Astrocyte of the spinal cord (primary cell): ENCODE measurements at regions not wholly inside any gene's neighbourhood (a gene's known extent, or its start where the extent isn't known, plus 50 kb on each side); places are given as distances from the start of the nearest gene placed in this dataset.

Source experiments
- DNase-seq: peaks from one replicate; pipeline ENCODE4 v3.0.0; 2011; ENCODE audit warnings: low read depth, low spot score
- H3K4me3 ChIP-seq: 2 replicates; pipeline ENCODE4 v1.5.1; 2011; ENCODE audit warnings: low read depth, mild to moderate bottlenecking, low read length, moderate library complexity
- CTCF ChIP-seq: IDR thresholded peaks from 2 replicates; pipeline ENCODE4 v1.5.1; 2012; ENCODE audit warnings: low read depth, mild to moderate bottlenecking, low read length, inconsistent platforms
- in situ Hi-C: cut with HindIII; loops from 2 replicates; pipeline ENCODE4 v1.10.0; 2017; ENCODE audit warnings: low sequenced_read_pairs

GRCh38 chr4:151833174-151833573 lies 72.4 kb upstream of the GATB start:
- H3K4me3 ChIP-seq, result no peak overlapping the region
- no peak for DNase-seq
- in situ Hi-C loops, result no loop called here
- no peak for TF ChIP-seq CTCF

GRCh38 chr4:151831526-151831925 lies 70.7 kb upstream of the GATB start:
- in situ Hi-C loops, result no loop called here
- TF ChIP-seq CTCF, result no peak
- no peak overlapping the region for H3K4me3 ChIP-seq
- no peak for DNase-seq

- no peak overlapping the region for H3K4me3 ChIP-seq
- in situ Hi-C loops, result no loop called here
- no peak for TF ChIP-seq CTCF
- no peak for DNase-seq
Observed at GRCh38 chr4:151830168-151830567, 69.4 kb upstream of the GATB start.

GRCh38 chr4:151829309-151829708 lies 68.5 kb upstream of the GATB start:
- no peak for DNase-seq
- H3K4me3 ChIP-seq, result no peak overlapping the region
- in situ Hi-C loops, result no loop called here
- TF ChIP-seq CTCF, result no peak

GRCh38 chr4:151824656-151825055 lies 63.8 kb upstream of the GATB start:
- no peak for TF ChIP-seq CTCF
- no peak overlapping the region for H3K4me3 ChIP-seq
- no peak for DNase-seq
- in situ Hi-C loops, result no loop called here

- no peak for DNase-seq
- in situ Hi-C loops, result no loop called here
- TF ChIP-seq CTCF, result no peak
- H3K4me3 ChIP-seq, result no peak overlapping the region
Observed at GRCh38 chr4:151822331-151822730, 61.5 kb upstream of the GATB start.

- TF ChIP-seq CTCF, result no peak
- no peak overlapping the region for H3K4me3 ChIP-seq
- in situ Hi-C loops, result no loop called here
- DNase-seq, result no peak
Observed at GRCh38 chr4:151820004-151820403, 59.2 kb upstream of the GATB start.
